GM23338 (cell line): ENCODE measurements at regions not wholly inside any gene's neighbourhood (a gene's known extent, or its start where the extent isn't known, plus 50 kb on each side); places are given as distances from the start of the nearest gene placed in this dataset.

Experiments used
- ATAC-seq: fragments of 200-7000 bp; cut with Tn5 transposase; 3 replicates; pipeline ENCODE4 v1.9.1; 2020
- DNase-seq: peaks from one replicate; pipeline ENCODE4 v3.0.0-alpha.2; 2015; ENCODE audit warnings: low spot score
- H2AFZ ChIP-seq: fragments of 200-600 bp; sonication (generic); 2 replicates; pipeline ENCODE4 v1.8.0; 2016; ENCODE audit warnings: antibody characterized with exemption, mild to moderate bottlenecking, moderate library complexity
- H3F3A ChIP-seq: fragments of 200-600 bp; sonication (generic); replicated peaks from 2 replicates; pipeline ENCODE4 v1.8.0; 2017; ENCODE audit warnings: antibody characterized with exemption, mixed run types, low read depth
- H3K27ac ChIP-seq: fragments of 200-600 bp; sonication (generic); 2 replicates; pipeline ENCODE4 v1.6.1; 2016; ENCODE audit warnings: low read depth
- H3K27me3 ChIP-seq: fragments of 200-600 bp; sonication (generic); 2 replicates; pipeline ENCODE4 v1.8.0; 2016; ENCODE audit warnings: mild to moderate bottlenecking, mixed run types, moderate library complexity; ENCODE audit not compliant: insufficient read depth
- H3K36me3 ChIP-seq: fragments of 200-600 bp; sonication (generic); 2 replicates; pipeline ENCODE4 v1.8.0; 2016; ENCODE audit warnings: mild to moderate bottlenecking; ENCODE audit not compliant: insufficient read depth
- H3K4me1 ChIP-seq: fragments of 200-600 bp; sonication (generic); 2 replicates; pipeline ENCODE4 v1.8.0; 2016; ENCODE audit warnings: mild to moderate bottlenecking, moderate library complexity; ENCODE audit not compliant: insufficient read depth
- H3K4me2 ChIP-seq: fragments of 200-600 bp; sonication (generic); 2 replicates; pipeline ENCODE4 v1.7.1; 2017; ENCODE audit warnings: mixed run types
- H3K4me3 ChIP-seq: fragments of 200-600 bp; sonication (generic); 2 replicates; pipeline ENCODE4 v1.6.1; 2016; ENCODE audit warnings: mixed run types
- H3K79me2 ChIP-seq: fragments of 200-600 bp; sonication (generic); replicated peaks from 2 replicates; pipeline ENCODE4 v1.8.0; 2017; ENCODE audit warnings: mild to moderate bottlenecking; ENCODE audit not compliant: insufficient read depth
- H3K9me2 ChIP-seq: fragments of 200-600 bp; sonication (generic); 2 replicates; pipeline ENCODE4 v1.8.0; 2017; ENCODE audit not compliant: insufficient read depth
- H4K20me1 ChIP-seq: fragments of 200-600 bp; sonication (generic); replicated peaks from 2 replicates; pipeline ENCODE4 v1.8.0; 2017; ENCODE audit warnings: mild to moderate bottlenecking; ENCODE audit not compliant: insufficient read depth
- H3K27ac Mint-ChIP-seq: 2 replicates; pipeline ENCODE4 v1.8.0; 2020; ENCODE audit warnings: inconsistent platforms, mild to moderate bottlenecking, moderate library complexity, mixed read lengths
- H3K27me3 Mint-ChIP-seq: 3 replicates; pipeline ENCODE4 v1.8.0; 2022; ENCODE audit warnings: low read depth, mild to moderate bottlenecking, moderate library complexity, mixed read lengths, inconsistent platforms; ENCODE audit not compliant: insufficient read depth, poor library complexity
- H3K36me3 Mint-ChIP-seq: 3 replicates; pipeline ENCODE4 v1.8.0; 2021; ENCODE audit warnings: low read depth, mild to moderate bottlenecking, inconsistent platforms, moderate library complexity, mixed read lengths
- H3K4me1 Mint-ChIP-seq: 3 replicates; pipeline ENCODE4 v1.8.0; 2020; ENCODE audit warnings: mild to moderate bottlenecking, inconsistent platforms, mixed read lengths
- H3K4me3 Mint-ChIP-seq: 3 replicates; pipeline ENCODE4 v1.8.0; 2021; ENCODE audit warnings: moderate library complexity, mild to moderate bottlenecking, inconsistent platforms, mixed read lengths
- H3K9me3 Mint-ChIP-seq: 3 replicates; pipeline ENCODE4 v1.8.0; 2020; ENCODE audit warnings: moderate library complexity, mild to moderate bottlenecking, inconsistent platforms, mixed read lengths
- CREB1 ChIP-seq: fragments of 250-450 bp; sonication (Bioruptor Pico); IDR thresholded peaks from 2 replicates; pipeline ENCODE4 v1.5.0; 2020; ENCODE audit warnings: low read depth, mild to moderate bottlenecking, moderate library complexity
- CTCF ChIP-seq, 2 experiments: fragments of 200-600 bp in 1 of 2; sonication (generic) in 1 of 2; conservative IDR thresholded peaks; 2 replicates each; pipeline versions ENCODE4 v1.5.1 to v1.6.1; 2016 to 2017; ENCODE audit warnings: antibody characterized with exemption in 2 of 2, low read depth in 2 of 2, mild to moderate bottlenecking in 2 of 2, moderate library complexity in 1 of 2
- EZH2 ChIP-seq: fragments of 200-600 bp; sonication (generic); IDR thresholded peaks from one replicate; pipeline ENCODE4 v1.8.0; 2017; ENCODE audit warnings: antibody characterized with exemption, mild to moderate bottlenecking, low read depth; ENCODE audit not compliant: unreplicated experiment
- EZH2phosphoT487 ChIP-seq: fragments of 200-600 bp; sonication (generic); IDR thresholded peaks from one replicate; pipeline ENCODE4 v1.8.1; 2018; ENCODE audit warnings: antibody characterized with exemption; ENCODE audit not compliant: unreplicated experiment
- JUNB ChIP-seq: IDR thresholded peaks from one replicate; pipeline ENCODE4 v1.6.1; 2016; ENCODE audit warnings: antibody characterized with exemption; ENCODE audit not compliant: unreplicated experiment
- NANOG ChIP-seq: IDR thresholded peaks from 2 replicates; pipeline ENCODE4 v1.6.1; 2016; ENCODE audit warnings: antibody characterized with exemption, borderline replicate concordance
- POLR2AphosphoS5 ChIP-seq: IDR thresholded peaks from 2 replicates; pipeline ENCODE4 v1.6.1; 2016; ENCODE audit warnings: antibody characterized with exemption, low read depth
- REST ChIP-seq: IDR thresholded peaks from one replicate; pipeline ENCODE4 v1.6.1; 2018; ENCODE audit warnings: antibody characterized with exemption; ENCODE audit not compliant: unreplicated experiment
- STAT1 ChIP-seq: IDR thresholded peaks from one replicate; pipeline ENCODE4 v1.6.1; 2016; ENCODE audit warnings: antibody characterized with exemption; ENCODE audit not compliant: unreplicated experiment
- ZNF114 ChIP-seq: fragments of 250-450 bp; sonication (Bioruptor Pico); IDR thresholded peaks from 2 replicates; pipeline ENCODE4 v1.5.0; 2020; ENCODE audit warnings: mild to moderate bottlenecking, moderate library complexity
- ZNF331 ChIP-seq: fragments of 250-450 bp; sonication (Bioruptor Pico); IDR thresholded peaks from 2 replicates; pipeline ENCODE4 v1.5.0; 2020; ENCODE audit warnings: low read depth, mild to moderate bottlenecking, moderate library complexity
- TF ChIP-seq, protein P1 (sequence below): IDR thresholded peaks from 2 replicates; pipeline ENCODE4 v1.6.1; 2016; ENCODE audit warnings: antibody characterized with exemption

- no peak for DNase-seq
- peak overlapping the region; percentile 80; the same call in 1 of the 2 replicates for H3K27ac Mint-ChIP-seq
- Histone ChIP-seq H3K27ac (no peak overlapping the region), H3K9me2 (no peaks in the 10 kb centered on the region; the same call in 1 of the 2 replicates), H3K27me3 (no peaks in the 10 kb centered on the region), H3F3A (no peaks in the 10 kb centered on the region), H3K36me3 (no peaks in the 10 kb centered on the region), H2AFZ (no peak overlapping the region), H3K79me2 (no peaks in the 10 kb centered on the region), H3K4me2 (no peak overlapping the region), H4K20me1 (no peaks in the 10 kb centered on the region), H3K4me1 (peaks cover 25% of the 10 kb centered on the region), H3K4me3 (no peak overlapping the region)
- no peak for ATAC-seq
- H3K4me3 Mint-ChIP-seq, result no peak overlapping the region
- no peak for TF ChIP-seq POLR2AphosphoS5
- no peak for TF ChIP-seq EZH2phosphoT487
- no peaks in the 10 kb centered on the region for H3K36me3 Mint-ChIP-seq
- peaks cover 22% of the 10 kb centered on the region for H3K4me1 Mint-ChIP-seq
- no peaks in the 10 kb centered on the region for H3K9me3 Mint-ChIP-seq
- H3K27me3 Mint-ChIP-seq, result no peaks in the 10 kb centered on the region
Observed at GRCh38 chr13:108026680-108027410, 188.5 kb downstream of the LIG4 start.

- TF ChIP-seq STAT1 (no peak), NANOG (no peak), CREB1 (CRISPR knock-in tag) (no peak), CTCF (conservative IDR thresholded peaks at IDR 0.05; ENCODE audit: low read depth in 2 of 2) (no peak), JUNB (no peak), ZNF331 (CRISPR knock-in tag) (no peak), ZNF114 (CRISPR knock-in tag) (no peak), REST (no peak), EZH2 (no peak)
- TF ChIP-seq, protein P1, sequence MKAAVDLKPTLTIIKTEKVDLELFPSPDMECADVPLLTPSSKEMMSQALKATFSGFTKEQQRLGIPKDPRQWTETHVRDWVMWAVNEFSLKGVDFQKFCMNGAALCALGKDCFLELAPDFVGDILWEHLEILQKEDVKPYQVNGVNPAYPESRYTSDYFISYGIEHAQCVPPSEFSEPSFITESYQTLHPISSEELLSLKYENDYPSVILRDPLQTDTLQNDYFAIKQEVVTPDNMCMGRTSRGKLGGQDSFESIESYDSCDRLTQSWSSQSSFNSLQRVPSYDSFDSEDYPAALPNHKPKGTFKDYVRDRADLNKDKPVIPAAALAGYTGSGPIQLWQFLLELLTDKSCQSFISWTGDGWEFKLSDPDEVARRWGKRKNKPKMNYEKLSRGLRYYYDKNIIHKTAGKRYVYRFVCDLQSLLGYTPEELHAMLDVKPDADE, result no peak
- H3K9me3 Mint-ChIP-seq, result peaks cover 22% of the 10 kb centered on the region
- DNase-seq, result no peak
- Histone ChIP-seq H3K79me2 (no peaks in the 10 kb centered on the region), H4K20me1 (no peaks in the 10 kb centered on the region), H3K4me1 (no peaks in the 10 kb centered on the region), H3K4me3 (no peak overlapping the region), H3K4me2 (no peak overlapping the region), H3K27me3 (no peaks in the 10 kb centered on the region), H3K9me2 (peaks cover 4% of the 10 kb centered on the region; the same call in 1 of the 2 replicates), H3F3A (no peaks in the 10 kb centered on the region), H3K36me3 (peaks cover 3% of the 10 kb centered on the region; the same call in 1 of the 2 replicates), H2AFZ (0 out of 2 replicates have a peak overlapping the region, but pooled peaks have one; percentile 25), H3K27ac (no peak overlapping the region)
- H3K4me1 Mint-ChIP-seq, result no peaks in the 10 kb centered on the region
- H3K4me3 Mint-ChIP-seq, result no peak overlapping the region
- H3K36me3 Mint-ChIP-seq, result peaks cover 21% of the 10 kb centered on the region
- ATAC-seq, result no peak
- H3K27ac Mint-ChIP-seq, result no peak overlapping the region
- H3K27me3 Mint-ChIP-seq, result peaks cover 2% of the 10 kb centered on the region
Observed at GRCh38 chr13:108020027-108020426, 195.3 kb downstream of the LIG4 start.
